CD14-positive monocyte (primary cell): ENCODE measurements at regions not wholly inside any gene's neighbourhood (a gene's known extent, or its start where the extent isn't known, plus 50 kb on each side); places are given as distances from the start of the nearest gene placed in this dataset.

Experiments used
- DNase-seq, 3 donors: peaks; one replicate each; pipeline ENCODE4 v3.0.0-alpha.2; 2011 to 2022
- H2AFZ ChIP-seq: 2 replicates; pipeline ENCODE4 v1.6.0; 2012; ENCODE audit warnings: mild to moderate bottlenecking, low read depth, low read length, inconsistent platforms; ENCODE audit not compliant: insufficient read depth, poor library complexity, severe bottlenecking
- H3K27ac ChIP-seq, 2 donors: 1 replicate in 1 of 2; 2 replicates in 1 of 2; pipeline ENCODE4 v1.5.1; 2012 to 2013; ENCODE audit warnings: low read length in 2 of 2, control low read depth in 1 of 2, inconsistent platforms in 1 of 2, low read depth in 1 of 2, mild to moderate bottlenecking in 1 of 2
- H3K27me3 ChIP-seq, 2 donors: one replicate each; pipeline versions ENCODE4 v1.6.0 to v1.6.1; 2011 to 2013; ENCODE audit warnings: low read length in 2 of 2; ENCODE audit not compliant: control insufficient read depth in 2 of 2, insufficient read depth in 2 of 2
- H3K36me3 ChIP-seq, 2 donors: replicated peaks in 1 of 2; 1 replicate in 1 of 2; 2 replicates in 1 of 2; pipeline versions ENCODE4 v1.5.1 to v1.6.1; 2012 to 2013; ENCODE audit warnings: low read length in 2 of 2, control low read depth in 1 of 2, inconsistent platforms in 1 of 2, mild to moderate bottlenecking in 1 of 2; ENCODE audit not compliant: insufficient read depth in 2 of 2, control insufficient read depth in 1 of 2
- H3K4me1 ChIP-seq, 2 donors: 1 replicate in 1 of 2; 2 replicates in 1 of 2; pipeline versions ENCODE4 v1.5.1 to v1.6.1; 2012 to 2013; ENCODE audit warnings: low read length in 2 of 2, control low read depth in 1 of 2, inconsistent platforms in 1 of 2, mild to moderate bottlenecking in 1 of 2, moderate library complexity in 1 of 2; ENCODE audit not compliant: insufficient read depth in 2 of 2, control insufficient read depth in 1 of 2
- H3K4me2 ChIP-seq: replicated peaks from 2 replicates; pipeline ENCODE3; 2012; ENCODE audit warnings: low read length, moderate library complexity, mild to moderate bottlenecking; ENCODE audit not compliant: poor library complexity, severe bottlenecking; ENCODE audit errors: extremely low read depth
- H3K4me3 ChIP-seq, 3 experiments: fragments of 200-600 bp in 1 of 3; sonication (generic) in 1 of 3; replicated peaks in 1 of 3; 1 replicate in 2 of 3; 2 replicates in 1 of 3; pipeline ENCODE4 v1.5.1; 2011 to 2013; ENCODE audit warnings: low read length in 3 of 3, mild to moderate bottlenecking in 3 of 3, control low read depth in 2 of 3, low read depth in 2 of 3, inconsistent platforms in 1 of 3, moderate library complexity in 1 of 3
- H3K79me2 ChIP-seq: 2 replicates; pipeline ENCODE4 v1.6.0; 2012; ENCODE audit warnings: mild to moderate bottlenecking, control low read depth, inconsistent platforms, low read length, moderate library complexity; ENCODE audit not compliant: insufficient read depth
- H3K9ac ChIP-seq: 2 replicates; pipeline ENCODE4 v1.6.0; 2017; ENCODE audit warnings: low read length, mild to moderate bottlenecking; ENCODE audit not compliant: insufficient read depth, poor library complexity, severe bottlenecking
- H3K9me3 ChIP-seq, 2 donors: replicated peaks in 1 of 2; 1 replicate in 1 of 2; 2 replicates in 1 of 2; pipeline versions ENCODE4 v1.5.1 to v1.6.1; 2012 to 2013; ENCODE audit warnings: low read length in 2 of 2, control low read depth in 1 of 2; ENCODE audit not compliant: control insufficient read depth in 1 of 2, insufficient read depth in 1 of 2
- H4K20me1 ChIP-seq: 2 replicates; pipeline ENCODE4 v1.6.0; 2012; ENCODE audit warnings: mild to moderate bottlenecking, low read length, control low read depth, moderate library complexity; ENCODE audit not compliant: insufficient read depth
- H3K27ac Mint-ChIP-seq, 7 donors: one replicate each; pipeline ENCODE4 v1.8.0; 2020; ENCODE audit warnings: mild to moderate bottlenecking in 7 of 7, mixed read lengths in 7 of 7, moderate library complexity in 6 of 7, inconsistent platforms in 2 of 7
- H3K27me3 Mint-ChIP-seq, 3 donors: one replicate each; pipeline ENCODE4 v1.8.0; 2021 to 2022; ENCODE audit warnings: low read depth in 3 of 3, mild to moderate bottlenecking in 3 of 3, mixed read lengths in 3 of 3, moderate library complexity in 3 of 3, inconsistent platforms in 1 of 3
- H3K36me3 Mint-ChIP-seq, 2 donors: one replicate each; pipeline ENCODE4 v1.8.0; 2020; ENCODE audit warnings: mixed read lengths in 2 of 2, inconsistent platforms in 1 of 2, mild to moderate bottlenecking in 1 of 2
- H3K4me1 Mint-ChIP-seq: one replicate; pipeline ENCODE4 v1.8.0; 2020; ENCODE audit warnings: mild to moderate bottlenecking, mixed read lengths
- H3K4me3 Mint-ChIP-seq, 2 donors: one replicate each; pipeline ENCODE4 v1.8.0; 2020; ENCODE audit warnings: mild to moderate bottlenecking in 2 of 2, mixed read lengths in 2 of 2, moderate library complexity in 1 of 2
- H3K9me3 Mint-ChIP-seq, 7 donors: one replicate each; pipeline ENCODE4 v1.8.0; 2020 to 2022; ENCODE audit warnings: mixed read lengths in 7 of 7, mild to moderate bottlenecking in 6 of 7, moderate library complexity in 6 of 7, inconsistent platforms in 2 of 7
- CTCF ChIP-seq: fragments of 200-600 bp; IDR thresholded peaks from one replicate; pipeline ENCODE4 v1.8.0; 2022; ENCODE audit warnings: antibody characterized with exemption, mild to moderate bottlenecking
- WGBS: methylation state at CpG from one replicate; pipeline ENCODE4 v1.1.5; 2013; ENCODE audit warnings: missing lambda C conversion rate; ENCODE audit not compliant: insufficient coverage; 5-methylcytosine and 5-hydroxymethylcytosine counted together
- intact Hi-C, 2 donors: fragments of 100-400 bp; cut with micrococcal nuclease; formaldehyde crosslinking; loops; one replicate each; pipeline versions ENCODE4 v1.15.0 to v1.15.1; 2023

- no peaks in the 10 kb centered on the region for H3K4me1 Mint-ChIP-seq
- no peaks in the 10 kb centered on the region for H3K79me2 ChIP-seq
- H3K4me3 Mint-ChIP-seq = no peak overlapping the region
- no peaks in the 10 kb centered on the region for H3K36me3 Mint-ChIP-seq
- peaks cover 0 to 9% of the 10 kb centered on the region in 2 donors for H3K9me3 ChIP-seq
- H2AFZ ChIP-seq = no peak overlapping the region
- no peak for TF ChIP-seq CTCF
- 90% methylated on average over 3 of the region's 4 CpGs for WGBS
- no peaks in the 10 kb centered on the region for H3K36me3 ChIP-seq
- H3K4me3 ChIP-seq = no peak overlapping the region
- H3K27ac Mint-ChIP-seq = no peak overlapping the region
- no peak overlapping the region for H3K27ac ChIP-seq
- no peaks in the 10 kb centered on the region for H3K4me1 ChIP-seq
- H4K20me1 ChIP-seq = no peaks in the 10 kb centered on the region
- peaks cover 0 to 12% (median 8%) of the 10 kb centered on the region in 7 donors for H3K9me3 Mint-ChIP-seq
- DNase-seq = no peak
- no peaks in the 10 kb centered on the region for H3K27me3 ChIP-seq
- H3K27me3 Mint-ChIP-seq = peaks cover 0 to 2% (median 0%) of the 10 kb centered on the region in 3 donors
- intact Hi-C loops = no loop called here
- H3K4me2 ChIP-seq = no peak overlapping the region
- no peak overlapping the region for H3K9ac ChIP-seq
Observed at GRCh38 chr5:4252385-4252784, 656.8 kb downstream of the IRX1 start.

- TF ChIP-seq CTCF = no peak
- Mint-ChIP-seq H3K4me1 (no peaks in the 10 kb centered on the region), H3K36me3 (no peaks in the 10 kb centered on the region), H3K4me3 (no peak overlapping the region), H3K9me3 (peaks cover 2 to 16% (median 9%) of the 10 kb centered on the region in 7 donors), H3K27ac (no peak overlapping the region), H3K27me3 (peaks cover 0 to 2% (median 0%) of the 10 kb centered on the region in 3 donors)
- intact Hi-C loops = no loop called here
- no peak for DNase-seq
- Histone ChIP-seq H3K4me1 (no peaks in the 10 kb centered on the region), H3K9me3 (peaks cover 0 to 9% of the 10 kb centered on the region in 2 donors), H3K27me3 (no peaks in the 10 kb centered on the region), H3K9ac (no peak overlapping the region), H3K4me3 (no peak overlapping the region), H3K36me3 (no peaks in the 10 kb centered on the region), H3K27ac (no peak overlapping the region), H4K20me1 (no peaks in the 10 kb centered on the region), H2AFZ (no peak overlapping the region), H3K79me2 (no peaks in the 10 kb centered on the region), H3K4me2 (no peak overlapping the region)
- WGBS = 100% methylated on average over 3 of the region's 6 CpGs
Observed at GRCh38 chr5:4254736-4255135, 659.1 kb downstream of the IRX1 start.
